HepG2 (cell line): ENCODE measurements at regions not wholly inside any gene's neighbourhood (a gene's known extent, or its start where the extent isn't known, plus 50 kb on each side); places are given as distances from the start of the nearest gene placed in this dataset.

Source experiments
- ATAC-seq: fragments of 200-7000 bp; cut with Tn5 transposase; 3 replicates; pipeline ENCODE4 v1.9.1; 2020; ENCODE audit warnings: mild to moderate bottlenecking, moderate library complexity
- BruUV-seq: library from RNA; stranded (reverse); fragments of 400-500 nt; replicated peaks from 2 replicates; lab custom pipeline; 2021; lab: Mats Ljungman, UMichigan
- CTCF ChIA-PET: fragments of 300-600 bp; formaldehyde crosslinking; extraction: SDS; loops from one replicate; lab custom pipeline; 2021; ENCODE audit warnings: low total read pairs, inconsistent platforms, low intra/inter-chr PET ratio; lab: Yijun Ruan, JAX
- POLR2A ChIA-PET: fragments of 350-600 bp; sonication (Branson Sonifier 250); formaldehyde crosslinking; loops from one replicate; lab custom pipeline; 2020; ENCODE audit warnings: antibody characterized with exemption, inconsistent platforms; lab: Yijun Ruan, JAX
- DNase-seq: peaks from one replicate; pipeline ENCODE4 v3.0.0-alpha.2; 2015; ENCODE audit warnings: low spot score
- FAIRE-seq: peaks from 3 replicates; lab custom pipeline; 2011; peaks lifted over from hg19 to GRCh38; lab: Jason Lieb, UNC
- H2AFZ ChIP-seq: one replicate; pipeline ENCODE4 v1.6.1; 2011; ENCODE audit warnings: low read length, inconsistent platforms
- H3K27ac ChIP-seq: fragments of 300-600 bp; 3 replicates; pipeline ENCODE4 v1.8.0; 2011; ENCODE audit warnings: mixed run types, mild to moderate bottlenecking, mixed read lengths, low read length, inconsistent platforms; ENCODE audit not compliant: insufficient read depth; ENCODE audit errors: extremely low read length
- H3K27me3 ChIP-seq, 2 experiments: fragments of 200-600 bp in 1 of 2; 2 replicates in 1 of 2; 3 replicates in 1 of 2; pipeline versions ENCODE4 v1.6.0 to v1.8.0; 2011; ENCODE audit warnings: low read length in 2 of 2, mild to moderate bottlenecking in 2 of 2, moderate library complexity in 2 of 2, inconsistent platforms in 1 of 2; ENCODE audit not compliant: insufficient read depth in 2 of 2, control insufficient read depth in 1 of 2
- H3K36me3 ChIP-seq, 2 experiments: fragments of 200-600 bp in 1 of 2; replicated peaks in 1 of 2; 2 replicates in 1 of 2; 3 replicates in 1 of 2; pipeline versions ENCODE4 v1.5.1 to v1.8.0; 2011; ENCODE audit warnings: low read length in 2 of 2, inconsistent platforms in 1 of 2; ENCODE audit not compliant: insufficient read depth in 2 of 2, control insufficient read depth in 1 of 2
- H3K4me1 ChIP-seq: 2 replicates; pipeline ENCODE4 v1.5.1; 2012; ENCODE audit warnings: low read length, inconsistent platforms; ENCODE audit not compliant: insufficient read depth
- H3K4me2 ChIP-seq: 2 replicates; pipeline ENCODE4 v1.6.0; 2011; ENCODE audit warnings: low read depth, low read length, inconsistent platforms
- H3K4me3 ChIP-seq, 3 experiments: fragments of 200-600 bp in 1 of 3; sonication (generic), shearing (Covaris generic) in 1 of 3; replicated peaks in 1 of 3; 2 replicates each; pipeline ENCODE4 v1.5.1; 2011 to 2016; ENCODE audit warnings: low read length in 3 of 3, inconsistent platforms in 2 of 3, low read depth in 2 of 3, mild to moderate bottlenecking in 2 of 3, control low read depth in 1 of 3, mixed read lengths in 1 of 3; ENCODE audit not compliant: insufficient read depth in 1 of 3
- H3K79me2 ChIP-seq: one replicate; pipeline ENCODE4 v1.6.1; 2011; ENCODE audit warnings: low read length, inconsistent platforms; ENCODE audit not compliant: insufficient read depth
- H3K9ac ChIP-seq: 2 replicates; pipeline ENCODE4 v1.6.0; 2011; ENCODE audit warnings: mild to moderate bottlenecking, low read depth, low read length, inconsistent platforms; ENCODE audit not compliant: insufficient read depth
- H3K9me3 ChIP-seq: 2 replicates; pipeline ENCODE4 v1.5.1; 2012; ENCODE audit warnings: mild to moderate bottlenecking, low read length
- H4K20me1 ChIP-seq: 2 replicates; pipeline ENCODE4 v1.6.0; 2011; ENCODE audit warnings: inconsistent platforms, mild to moderate bottlenecking, low read length, moderate library complexity; ENCODE audit not compliant: insufficient read depth
- DPF2 ChIP-seq: sonication (generic); formaldehyde crosslinking; IDR thresholded peaks from 2 replicates; pipeline ENCODE4 v1.4.0; 2020; ENCODE audit warnings: mild to moderate bottlenecking, low read depth, missing genetic modification reagents, borderline replicate concordance
- ETS1 ChIP-seq: sonication (generic); formaldehyde crosslinking; IDR thresholded peaks from 2 replicates; pipeline ENCODE4 v1.4.0; 2020; ENCODE audit warnings: missing genetic modification reagents
- HCFC1 ChIP-seq: fragments of 150-350 bp; IDR thresholded peaks from 2 replicates; pipeline ENCODE4 v1.6.1; 2014; ENCODE audit warnings: low read depth, low read length
- PAX8 ChIP-seq: sonication (generic); formaldehyde crosslinking; IDR thresholded peaks from 2 replicates; pipeline ENCODE4 v1.8.0; 2022; ENCODE audit warnings: mild to moderate bottlenecking, missing genetic modification reagents, borderline replicate concordance
- PHB2 ChIP-seq: fragments of 450-650 bp; IDR thresholded peaks from 2 replicates; pipeline ENCODE4 v1.6.1; 2018; ENCODE audit not compliant: partially characterized antibody
- ZNF629 ChIP-seq: sonication (generic); formaldehyde crosslinking; conservative IDR thresholded peaks from 2 replicates; pipeline ENCODE4 v1.5.0; 2020; ENCODE audit warnings: missing genetic modification reagents
- WGBS: methylation state at CpG from one replicate; pipeline ENCODE4 v1.1.6; 2017; ENCODE audit warnings: low lambda C conversion rate; 5-methylcytosine and 5-hydroxymethylcytosine counted together
- in situ Hi-C: cut with HindIII; loops from 2 replicates; pipeline ENCODE4 v1.10.0; 2017; ENCODE audit warnings: low pct_unique_long_range_greater_than_20kb; ENCODE audit not compliant: extremely low pct_ligation_motif_present
- intact Hi-C: fragments of 100-400 bp; cut with micrococcal nuclease; formaldehyde crosslinking; loops from one replicate; pipeline ENCODE4 v1.10.0; 2022; ENCODE audit not compliant: unreplicated experiment
- TF ChIP-seq, protein P1 (sequence below): IDR thresholded peaks from 2 replicates; pipeline ENCODE4 v1.6.1; 2016
- TF ChIP-seq, protein P2 (sequence below): sonication (generic); formaldehyde crosslinking; IDR thresholded peaks from 2 replicates; pipeline ENCODE4 v1.4.0; 2020; ENCODE audit warnings: mild to moderate bottlenecking, missing genetic modification reagents
- TF ChIP-seq, protein P3 (sequence below): sonication (generic); formaldehyde crosslinking; IDR thresholded peaks from 2 replicates; pipeline ENCODE4 v1.4.0; 2020; ENCODE audit warnings: missing genetic modification reagents, low read depth, mild to moderate bottlenecking, borderline replicate concordance

DNA sequence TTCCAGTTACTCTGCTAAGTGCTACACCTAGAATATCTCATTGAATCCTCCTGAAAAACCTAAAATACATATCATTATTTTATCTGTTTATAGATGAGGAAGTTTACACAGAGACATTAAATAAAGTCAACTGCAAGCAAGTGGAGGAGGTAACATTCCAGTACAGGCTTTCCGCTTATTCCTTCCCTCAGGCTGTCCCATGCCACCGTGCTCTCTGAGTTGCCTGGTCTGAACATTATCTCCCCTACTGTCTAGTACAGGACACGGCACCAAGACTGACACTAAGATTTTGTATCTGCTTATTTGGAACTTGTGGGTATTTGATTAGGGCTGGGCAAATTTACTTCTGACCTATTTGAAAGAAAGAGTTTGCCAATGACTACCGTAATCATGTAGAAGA lies 172.4 kb upstream of the STK32A start:
- Histone ChIP-seq H3K27ac (no peak overlapping the region), H4K20me1 (no peaks in the 10 kb centered on the region), H3K9ac (no peak overlapping the region), H3K4me2 (no peak overlapping the region), H3K36me3 (no peaks in the 10 kb centered on the region), H3K79me2 (no peaks in the 10 kb centered on the region), H3K4me1 (no peaks in the 10 kb centered on the region), H2AFZ (no peak overlapping the region), H3K4me3 (no peak overlapping the region), H3K27me3 (no peaks in the 10 kb centered on the region; a peak in 1 of 5 replicates), H3K9me3 (no peaks in the 10 kb centered on the region)
- ATAC-seq (no peak), FAIRE-seq (no peak), DNase-seq (no peak)
- POLR2A ChIA-PET: no interaction called here
- CTCF ChIA-PET: no interaction called here
- no peak for TF ChIP-seq HCFC1
- TF ChIP-seq PAX8 (CRISPR knock-in tag): no peak
- TF ChIP-seq, protein P1, sequence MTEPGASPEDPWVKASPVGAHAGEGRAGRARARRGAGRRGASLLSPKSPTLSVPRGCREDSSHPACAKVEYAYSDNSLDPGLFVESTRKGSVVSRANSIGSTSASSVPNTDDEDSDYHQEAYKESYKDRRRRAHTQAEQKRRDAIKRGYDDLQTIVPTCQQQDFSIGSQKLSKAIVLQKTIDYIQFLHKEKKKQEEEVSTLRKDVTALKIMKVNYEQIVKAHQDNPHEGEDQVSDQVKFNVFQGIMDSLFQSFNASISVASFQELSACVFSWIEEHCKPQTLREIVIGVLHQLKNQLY: no peak
- TF ChIP-seq ETS1 (CRISPR knock-in tag): no peak
- TF ChIP-seq, protein P2, sequence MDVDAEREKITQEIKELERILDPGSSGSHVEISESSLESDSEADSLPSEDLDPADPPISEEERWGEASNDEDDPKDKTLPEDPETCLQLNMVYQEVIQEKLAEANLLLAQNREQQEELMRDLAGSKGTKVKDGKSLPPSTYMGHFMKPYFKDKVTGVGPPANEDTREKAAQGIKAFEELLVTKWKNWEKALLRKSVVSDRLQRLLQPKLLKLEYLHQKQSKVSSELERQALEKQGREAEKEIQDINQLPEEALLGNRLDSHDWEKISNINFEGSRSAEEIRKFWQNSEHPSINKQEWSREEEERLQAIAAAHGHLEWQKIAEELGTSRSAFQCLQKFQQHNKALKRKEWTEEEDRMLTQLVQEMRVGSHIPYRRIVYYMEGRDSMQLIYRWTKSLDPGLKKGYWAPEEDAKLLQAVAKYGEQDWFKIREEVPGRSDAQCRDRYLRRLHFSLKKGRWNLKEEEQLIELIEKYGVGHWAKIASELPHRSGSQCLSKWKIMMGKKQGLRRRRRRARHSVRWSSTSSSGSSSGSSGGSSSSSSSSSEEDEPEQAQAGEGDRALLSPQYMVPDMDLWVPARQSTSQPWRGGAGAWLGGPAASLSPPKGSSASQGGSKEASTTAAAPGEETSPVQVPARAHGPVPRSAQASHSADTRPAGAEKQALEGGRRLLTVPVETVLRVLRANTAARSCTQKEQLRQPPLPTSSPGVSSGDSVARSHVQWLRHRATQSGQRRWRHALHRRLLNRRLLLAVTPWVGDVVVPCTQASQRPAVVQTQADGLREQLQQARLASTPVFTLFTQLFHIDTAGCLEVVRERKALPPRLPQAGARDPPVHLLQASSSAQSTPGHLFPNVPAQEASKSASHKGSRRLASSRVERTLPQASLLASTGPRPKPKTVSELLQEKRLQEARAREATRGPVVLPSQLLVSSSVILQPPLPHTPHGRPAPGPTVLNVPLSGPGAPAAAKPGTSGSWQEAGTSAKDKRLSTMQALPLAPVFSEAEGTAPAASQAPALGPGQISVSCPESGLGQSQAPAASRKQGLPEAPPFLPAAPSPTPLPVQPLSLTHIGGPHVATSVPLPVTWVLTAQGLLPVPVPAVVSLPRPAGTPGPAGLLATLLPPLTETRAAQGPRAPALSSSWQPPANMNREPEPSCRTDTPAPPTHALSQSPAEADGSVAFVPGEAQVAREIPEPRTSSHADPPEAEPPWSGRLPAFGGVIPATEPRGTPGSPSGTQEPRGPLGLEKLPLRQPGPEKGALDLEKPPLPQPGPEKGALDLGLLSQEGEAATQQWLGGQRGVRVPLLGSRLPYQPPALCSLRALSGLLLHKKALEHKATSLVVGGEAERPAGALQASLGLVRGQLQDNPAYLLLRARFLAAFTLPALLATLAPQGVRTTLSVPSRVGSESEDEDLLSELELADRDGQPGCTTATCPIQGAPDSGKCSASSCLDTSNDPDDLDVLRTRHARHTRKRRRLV (CRISPR knock-in tag): no peak
- TF ChIP-seq ZNF629 (CRISPR knock-in tag): no peak
- no peak for TF ChIP-seq PHB2
- TF ChIP-seq, protein P3, sequence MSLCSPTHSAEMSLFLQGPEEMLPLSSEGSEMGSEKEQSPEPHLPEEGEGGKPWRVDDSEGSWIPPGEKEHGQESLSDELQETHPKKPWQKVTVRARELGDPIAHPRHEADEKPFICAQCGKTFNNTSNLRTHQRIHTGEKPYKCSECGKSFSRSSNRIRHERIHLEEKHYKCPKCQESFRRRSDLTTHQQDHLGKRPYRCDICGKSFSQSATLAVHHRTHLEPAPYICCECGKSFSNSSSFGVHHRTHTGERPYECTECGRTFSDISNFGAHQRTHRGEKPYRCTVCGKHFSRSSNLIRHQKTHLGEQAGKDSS (CRISPR knock-in tag): no peak
- TF ChIP-seq DPF2 (CRISPR knock-in tag): no peak
- intact Hi-C loops: no loop called here
- in situ Hi-C loops: no loop called here
- 52% methylated on average over 4 of the region's 4 CpGs for WGBS
- no TSS peak for BruUV-seq
